ENCODE measurements at regions not wholly inside any gene's neighbourhood (a gene's known extent, or its start where the extent isn't known, plus 50 kb on each side); places are given as distances from the start of the nearest gene placed in this dataset.
"Not testable (repeated sequence)": the region's sequence is repeated elsewhere in the genome, so short reads cannot be mapped to it uniquely, and the experiment has no call there.

DNA sequence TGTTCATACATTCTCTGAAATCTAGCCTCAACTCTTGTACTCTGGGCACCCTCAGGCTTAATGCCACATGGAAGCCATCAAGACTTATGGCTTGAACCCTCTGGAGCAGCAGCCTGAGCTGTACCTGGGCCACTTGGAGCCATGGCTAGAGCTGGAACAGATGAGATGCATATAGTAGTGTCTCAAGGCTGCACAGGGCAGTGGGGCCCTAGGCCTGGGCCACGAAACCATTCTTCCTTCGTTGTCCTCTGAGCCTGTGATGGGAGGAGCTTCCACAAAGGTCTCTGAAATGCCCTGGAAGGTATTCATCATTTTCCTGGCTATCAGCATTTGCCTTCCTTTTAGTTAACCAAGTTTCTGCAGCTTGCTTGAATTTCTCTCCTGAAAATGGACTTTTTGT is 1427.2 kb upstream of the PCDH10 start:
- Histone ChIP-seq H3K27me3 (ENCODE audit: control insufficient read depth, insufficient read depth, low read length) (no peaks in the 10 kb centered on the region), H3K4me3 (ENCODE audit: low read length in 3 of 3) (no peak overlapping the region), H3K36me3 (ENCODE audit: control insufficient read depth in 2 of 3, insufficient read depth in 3 of 3, low read length in 3 of 3) (no peaks in the 10 kb centered on the region), H3K9me3 (ENCODE audit: control insufficient read depth in 2 of 3, insufficient read depth in 1 of 3, low read length in 3 of 3) (no peaks in the 10 kb centered on the region), H3K9ac (ENCODE audit: low read length in 3 of 3) (no peak overlapping the region), H3K27ac (ENCODE audit: low read depth in 2 of 2, low read length in 2 of 2) (no peak overlapping the region), H3K4me1 (ENCODE audit: control insufficient read depth in 2 of 3, insufficient read depth in 2 of 3, low read depth in 1 of 3, low read length in 3 of 3) (no peaks in the 10 kb centered on the region)
- intact Hi-C loops (cut with DNase I): no loop called here
- peak in 1 of 5 donors; percentile 10 for DNase-seq
- FAIRE-seq: no peak
- TF ChIP-seq, protein P1, sequence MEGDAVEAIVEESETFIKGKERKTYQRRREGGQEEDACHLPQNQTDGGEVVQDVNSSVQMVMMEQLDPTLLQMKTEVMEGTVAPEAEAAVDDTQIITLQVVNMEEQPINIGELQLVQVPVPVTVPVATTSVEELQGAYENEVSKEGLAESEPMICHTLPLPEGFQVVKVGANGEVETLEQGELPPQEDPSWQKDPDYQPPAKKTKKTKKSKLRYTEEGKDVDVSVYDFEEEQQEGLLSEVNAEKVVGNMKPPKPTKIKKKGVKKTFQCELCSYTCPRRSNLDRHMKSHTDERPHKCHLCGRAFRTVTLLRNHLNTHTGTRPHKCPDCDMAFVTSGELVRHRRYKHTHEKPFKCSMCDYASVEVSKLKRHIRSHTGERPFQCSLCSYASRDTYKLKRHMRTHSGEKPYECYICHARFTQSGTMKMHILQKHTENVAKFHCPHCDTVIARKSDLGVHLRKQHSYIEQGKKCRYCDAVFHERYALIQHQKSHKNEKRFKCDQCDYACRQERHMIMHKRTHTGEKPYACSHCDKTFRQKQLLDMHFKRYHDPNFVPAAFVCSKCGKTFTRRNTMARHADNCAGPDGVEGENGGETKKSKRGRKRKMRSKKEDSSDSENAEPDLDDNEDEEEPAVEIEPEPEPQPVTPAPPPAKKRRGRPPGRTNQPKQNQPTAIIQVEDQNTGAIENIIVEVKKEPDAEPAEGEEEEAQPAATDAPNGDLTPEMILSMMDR (IDR thresholded peaks at IDR 0.05; ENCODE audit: borderline replicate concordance, extremely low read depth, insufficient read depth): no peak

DNA sequence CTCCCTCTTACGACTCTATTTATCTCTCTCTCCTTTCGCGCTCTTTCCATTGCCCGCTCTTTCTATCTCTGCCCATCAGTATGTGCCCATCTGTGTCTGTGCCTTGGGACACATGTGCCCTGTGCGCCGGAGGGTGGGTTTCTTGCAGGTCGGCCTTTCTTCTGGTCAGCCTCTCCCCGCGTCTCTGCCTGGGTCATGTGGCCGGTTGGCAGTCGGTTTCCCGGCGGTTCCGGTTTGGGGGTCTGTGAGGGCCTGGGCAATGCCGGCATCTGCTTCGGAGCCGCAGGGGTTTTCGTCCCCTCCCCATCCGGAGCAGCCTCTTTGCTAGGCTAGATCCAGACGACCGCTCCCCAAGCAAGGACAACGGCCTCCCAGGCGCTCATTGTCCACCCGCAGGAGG is 1426.0 kb upstream of the PCDH10 start:
- DNase-seq: peak in 1 of 5 donors; percentile 29
- H3K4me1 ChIP-seq (ENCODE audit: control insufficient read depth in 2 of 3, insufficient read depth in 2 of 3, low read depth in 1 of 3, low read length in 3 of 3); FAIRE-seq; H3K4me3 ChIP-seq (ENCODE audit: low read length in 3 of 3); intact Hi-C loops (cut with DNase I); H3K36me3 ChIP-seq (ENCODE audit: control insufficient read depth in 2 of 3, insufficient read depth in 3 of 3, low read length in 3 of 3); H3K9ac ChIP-seq (ENCODE audit: low read length in 3 of 3); H3K9me3 ChIP-seq (ENCODE audit: control insufficient read depth in 2 of 3, insufficient read depth in 1 of 3, low read length in 3 of 3); H3K27me3 ChIP-seq (ENCODE audit: control insufficient read depth, insufficient read depth, low read length); H3K27ac ChIP-seq (ENCODE audit: low read depth in 2 of 2, low read length in 2 of 2): not testable (repeated sequence)

DNA sequence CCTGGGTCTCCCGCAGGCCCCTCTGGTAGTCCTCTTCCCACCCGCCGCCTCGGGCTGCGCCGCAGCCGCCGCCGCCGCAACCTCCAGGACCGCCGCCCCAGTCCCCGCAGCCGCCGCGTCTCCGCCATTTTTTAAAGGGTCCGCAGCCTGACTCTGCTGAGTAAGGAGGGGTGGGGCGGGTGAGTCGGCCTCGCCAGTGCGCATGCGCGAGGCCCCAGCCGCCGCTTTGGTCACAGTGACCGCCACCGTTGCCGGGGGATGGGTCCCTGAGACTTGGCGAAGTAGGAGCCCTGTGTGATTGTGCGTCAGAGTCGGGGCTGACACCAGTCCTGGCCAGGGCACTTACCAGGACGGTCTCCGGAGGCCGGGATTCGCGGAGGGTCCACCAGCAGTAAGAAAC is 1424.2 kb upstream of the PCDH10 start:
- H3K9me3 ChIP-seq (ENCODE audit: control insufficient read depth in 2 of 3, insufficient read depth in 1 of 3, low read length in 3 of 3); H3K9ac ChIP-seq (ENCODE audit: low read length in 3 of 3); H3K4me1 ChIP-seq (ENCODE audit: control insufficient read depth in 2 of 3, insufficient read depth in 2 of 3, low read depth in 1 of 3, low read length in 3 of 3); FAIRE-seq; H3K4me3 ChIP-seq (ENCODE audit: low read length in 3 of 3); intact Hi-C loops (cut with DNase I); H3K36me3 ChIP-seq (ENCODE audit: control insufficient read depth in 2 of 3, insufficient read depth in 3 of 3, low read length in 3 of 3); H3K27me3 ChIP-seq (ENCODE audit: control insufficient read depth, insufficient read depth, low read length); H3K27ac ChIP-seq (ENCODE audit: low read depth in 2 of 2, low read length in 2 of 2): not testable (repeated sequence)
- DNase-seq: peak; percentile 33 to 92 (median 60)

DNA sequence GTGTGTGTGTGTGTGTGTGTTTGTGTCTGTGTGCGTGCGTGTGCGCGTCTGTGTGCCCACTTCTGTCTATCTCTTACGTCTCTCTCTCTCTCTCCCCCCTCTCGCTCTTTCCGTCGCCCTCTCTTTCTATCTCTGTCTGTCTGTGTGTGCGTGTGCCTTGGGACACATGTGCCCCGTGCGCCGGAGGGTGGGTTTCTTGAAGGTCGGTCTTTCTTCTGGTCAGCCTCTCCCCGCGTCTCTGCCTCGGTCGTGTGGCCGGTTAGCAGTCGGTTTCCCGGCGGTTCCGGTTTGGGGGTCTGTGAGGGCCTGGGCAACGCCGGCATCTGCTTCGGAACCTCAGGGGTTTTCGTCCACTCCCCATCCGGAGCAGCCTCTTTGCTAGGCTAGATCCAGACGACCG is 1423.6 kb upstream of the PCDH10 start:
- H3K27me3 ChIP-seq (ENCODE audit: control insufficient read depth, insufficient read depth, low read length); intact Hi-C loops (cut with DNase I); H3K9me3 ChIP-seq (ENCODE audit: control insufficient read depth in 2 of 3, insufficient read depth in 1 of 3, low read length in 3 of 3); H3K27ac ChIP-seq (ENCODE audit: low read depth in 2 of 2, low read length in 2 of 2); H3K4me1 ChIP-seq (ENCODE audit: control insufficient read depth in 2 of 3, insufficient read depth in 2 of 3, low read depth in 1 of 3, low read length in 3 of 3); H3K9ac ChIP-seq (ENCODE audit: low read length in 3 of 3); H3K36me3 ChIP-seq (ENCODE audit: control insufficient read depth in 2 of 3, insufficient read depth in 3 of 3, low read length in 3 of 3); H3K4me3 ChIP-seq (ENCODE audit: low read length in 3 of 3); FAIRE-seq: not testable (repeated sequence)
- DNase-seq: peak in 1 of 5 donors; percentile 51

DNA sequence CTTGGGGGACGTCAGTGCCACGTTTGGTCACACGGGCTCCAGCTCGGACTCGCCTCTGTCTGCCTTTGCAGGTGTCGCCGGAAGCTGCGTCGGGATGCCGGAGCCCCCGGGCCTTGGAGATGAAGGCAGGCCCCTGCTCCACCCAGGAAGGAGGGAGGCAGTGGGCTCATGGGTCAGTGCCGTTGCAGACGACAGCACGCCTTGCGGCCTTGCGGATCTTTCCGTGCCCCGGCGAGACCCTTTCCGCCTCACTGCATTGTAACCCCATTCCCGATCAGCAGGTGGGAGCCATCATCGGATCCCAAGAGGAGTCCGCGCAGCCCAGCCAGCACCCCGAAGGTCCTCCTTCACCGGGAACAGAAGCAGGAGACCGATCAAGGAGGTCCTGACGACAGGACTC is 1422.2 kb upstream of the PCDH10 start:
- H3K4me3 ChIP-seq (ENCODE audit: low read length in 3 of 3); FAIRE-seq; H3K36me3 ChIP-seq (ENCODE audit: control insufficient read depth in 2 of 3, insufficient read depth in 3 of 3, low read length in 3 of 3); H3K27me3 ChIP-seq (ENCODE audit: control insufficient read depth, insufficient read depth, low read length); H3K9me3 ChIP-seq (ENCODE audit: control insufficient read depth in 2 of 3, insufficient read depth in 1 of 3, low read length in 3 of 3); intact Hi-C loops (cut with DNase I); H3K4me1 ChIP-seq (ENCODE audit: control insufficient read depth in 2 of 3, insufficient read depth in 2 of 3, low read depth in 1 of 3, low read length in 3 of 3); H3K9ac ChIP-seq (ENCODE audit: low read length in 3 of 3); H3K27ac ChIP-seq (ENCODE audit: low read depth in 2 of 2, low read length in 2 of 2): not testable (repeated sequence)
- DNase-seq: peak in 1 of 5 donors; percentile 40

DNA sequence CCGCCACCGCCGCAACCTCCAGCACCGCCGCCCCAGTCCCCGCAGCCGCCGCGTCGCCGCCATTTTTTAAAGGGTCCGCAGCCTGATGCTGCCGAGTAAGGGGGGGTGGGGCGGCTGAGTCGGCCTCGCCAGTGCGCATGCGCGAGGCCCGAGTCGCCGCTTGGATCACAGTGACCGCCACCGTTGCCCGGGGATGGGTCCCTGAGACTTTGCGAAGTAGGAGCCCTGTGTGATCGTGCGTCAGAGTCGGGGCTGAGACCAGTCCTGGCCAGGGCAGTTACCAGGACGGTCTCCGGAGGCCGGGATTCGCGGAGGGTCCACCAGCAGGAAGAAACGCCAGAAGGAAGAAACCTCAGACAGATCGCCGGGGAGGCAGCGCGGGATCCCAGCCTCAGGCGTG is 1421.7 kb upstream of the PCDH10 start:
- H3K4me3 ChIP-seq (ENCODE audit: low read length in 3 of 3); H3K9me3 ChIP-seq (ENCODE audit: control insufficient read depth in 2 of 3, insufficient read depth in 1 of 3, low read length in 3 of 3); H3K36me3 ChIP-seq (ENCODE audit: control insufficient read depth in 2 of 3, insufficient read depth in 3 of 3, low read length in 3 of 3); FAIRE-seq; H3K27me3 ChIP-seq (ENCODE audit: control insufficient read depth, insufficient read depth, low read length); intact Hi-C loops (cut with DNase I); H3K27ac ChIP-seq (ENCODE audit: low read depth in 2 of 2, low read length in 2 of 2); H3K4me1 ChIP-seq (ENCODE audit: control insufficient read depth in 2 of 3, insufficient read depth in 2 of 3, low read depth in 1 of 3, low read length in 3 of 3); H3K9ac ChIP-seq (ENCODE audit: low read length in 3 of 3): not testable (repeated sequence)
- peak in 1 of 5 donors; percentile 26 for DNase-seq

DNA sequence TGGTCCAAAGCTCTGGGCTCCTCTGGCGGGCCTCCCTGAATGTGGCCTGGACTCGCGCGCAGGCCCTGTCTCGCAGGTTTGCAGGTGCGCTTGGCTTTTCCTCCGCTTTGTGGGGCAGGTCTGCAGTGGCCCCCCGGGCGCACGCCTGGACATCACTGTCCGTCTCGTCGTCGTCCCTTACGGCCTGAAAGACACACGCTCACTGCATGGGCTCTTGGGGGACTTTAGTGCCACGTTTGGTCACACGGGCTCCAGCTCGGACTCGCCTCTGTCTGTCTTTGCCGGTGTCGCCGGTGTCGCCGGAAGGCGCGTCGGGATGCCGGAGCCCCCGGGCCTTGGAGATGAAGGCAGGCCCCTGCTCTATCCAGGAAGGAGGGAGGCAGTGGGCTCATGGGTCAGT is 1419.9 kb upstream of the PCDH10 start:
- H3K36me3 ChIP-seq (ENCODE audit: control insufficient read depth in 2 of 3, insufficient read depth in 3 of 3, low read length in 3 of 3); H3K9ac ChIP-seq (ENCODE audit: low read length in 3 of 3); FAIRE-seq; H3K4me1 ChIP-seq (ENCODE audit: control insufficient read depth in 2 of 3, insufficient read depth in 2 of 3, low read depth in 1 of 3, low read length in 3 of 3); H3K4me3 ChIP-seq (ENCODE audit: low read length in 3 of 3); intact Hi-C loops (cut with DNase I); H3K27ac ChIP-seq (ENCODE audit: low read depth in 2 of 2, low read length in 2 of 2); H3K27me3 ChIP-seq (ENCODE audit: control insufficient read depth, insufficient read depth, low read length); H3K9me3 ChIP-seq (ENCODE audit: control insufficient read depth in 2 of 3, insufficient read depth in 1 of 3, low read length in 3 of 3): not testable (repeated sequence)
- DNase-seq: peak in 2 of 5 donors; percentile 27 to 39

DNA sequence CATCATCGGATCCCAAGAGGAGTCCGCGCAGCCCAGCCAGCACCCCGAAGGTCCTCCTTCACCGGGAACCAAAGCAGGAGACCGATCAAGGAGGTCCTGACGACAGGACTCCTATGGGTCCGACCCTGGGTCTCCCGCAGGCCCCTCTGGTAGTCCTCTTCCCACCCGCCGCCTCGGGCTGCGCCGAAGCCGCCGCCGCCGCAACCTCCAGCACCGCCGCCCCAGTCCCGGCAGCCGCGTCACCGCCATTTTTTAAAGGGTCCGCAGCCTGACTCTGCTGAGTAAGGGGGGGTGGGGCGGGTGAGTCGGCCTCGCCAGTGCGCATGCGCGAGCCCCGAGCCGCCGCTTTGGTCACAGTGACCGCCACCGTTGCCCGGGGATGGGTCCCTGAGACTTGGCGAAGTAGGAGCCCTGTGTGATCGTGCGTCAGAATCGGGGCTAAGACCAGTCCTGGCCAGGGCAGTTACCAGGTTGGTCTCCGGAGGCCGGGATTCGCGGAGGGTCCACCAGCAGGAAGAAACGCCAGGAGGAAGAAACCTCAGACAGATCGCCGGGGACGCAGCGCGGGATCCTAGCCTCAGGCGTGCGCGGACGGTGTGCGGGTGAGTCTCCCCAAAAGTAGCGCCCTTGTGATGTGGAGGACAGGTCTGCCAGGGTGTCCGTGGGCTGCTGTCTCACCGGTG is 1419.2 kb upstream of the PCDH10 start:
- H3K27ac ChIP-seq (ENCODE audit: low read depth in 2 of 2, low read length in 2 of 2); intact Hi-C loops (cut with DNase I); H3K9ac ChIP-seq (ENCODE audit: low read length in 3 of 3); H3K9me3 ChIP-seq (ENCODE audit: control insufficient read depth in 2 of 3, insufficient read depth in 1 of 3, low read length in 3 of 3); H3K4me1 ChIP-seq (ENCODE audit: control insufficient read depth in 2 of 3, insufficient read depth in 2 of 3, low read depth in 1 of 3, low read length in 3 of 3); H3K4me3 ChIP-seq (ENCODE audit: low read length in 3 of 3); H3K36me3 ChIP-seq (ENCODE audit: control insufficient read depth in 2 of 3, insufficient read depth in 3 of 3, low read length in 3 of 3); H3K27me3 ChIP-seq (ENCODE audit: control insufficient read depth, insufficient read depth, low read length); FAIRE-seq: not testable (repeated sequence)
- peak in 1 of 5 donors; percentile 73 for DNase-seq

Measured in kidney (tissue), 13 donors.